Astrocyte of the cerebellum (primary cell): ENCODE measurements at regions not wholly inside any gene's neighbourhood (a gene's known extent, or its start where the extent isn't known, plus 50 kb on each side); places are given as distances from the start of the nearest gene placed in this dataset.
"Not testable (repeated sequence)": the region's sequence is repeated elsewhere in the genome, so short reads cannot be mapped to it uniquely, and the experiment has no call there.

Experiments used
- DNase-seq: peaks from one replicate; pipeline ENCODE4 v3.0.0-alpha.2; 2011; ENCODE audit warnings: low read depth
- H3K4me3 ChIP-seq: 2 replicates; pipeline ENCODE4 v1.5.1; 2011; ENCODE audit warnings: mild to moderate bottlenecking, low read depth, low read length, moderate library complexity
- CTCF ChIP-seq: IDR thresholded peaks from 2 replicates; pipeline ENCODE4 v1.5.1; 2012; ENCODE audit warnings: low read length, low read depth, moderate library complexity, mild to moderate bottlenecking; ENCODE audit errors: missing control alignments
- in situ Hi-C: cut with HindIII; loops from 2 replicates; pipeline ENCODE4 v1.10.0; 2017; ENCODE audit warnings: low sequenced_read_pairs

- in situ Hi-C loops: no loop called here
- no peak overlapping the region for H3K4me3 ChIP-seq
- TF ChIP-seq CTCF: no peak
- no peak for DNase-seq
Measured at GRCh38 chr13:30520571-30520970, 54.8 kb upstream of the HMGB1 start.

GRCh38 chr13:30523211-30523610 is 57.5 kb upstream of the HMGB1 start:
- no peak for DNase-seq
- in situ Hi-C loops: no loop called here
- no peak overlapping the region for H3K4me3 ChIP-seq
- no peak for TF ChIP-seq CTCF

- DNase-seq, H3K4me3 ChIP-seq, in situ Hi-C loops: not testable (repeated sequence)
Measured at GRCh38 chr13:30523817-30524216, 58.1 kb upstream of the HMGB1 start.

- DNase-seq, in situ Hi-C loops, H3K4me3 ChIP-seq: not testable (repeated sequence)
Measured at GRCh38 chr13:30525212-30525611, 59.5 kb upstream of the HMGB1 start.

- in situ Hi-C loops: no loop called here
- no peak for DNase-seq
- TF ChIP-seq CTCF: no peak
- H3K4me3 ChIP-seq: no peak overlapping the region
Measured at GRCh38 chr13:30526612-30527495, 61.1 kb upstream of the HMGB1 start.

GRCh38 chr13:30529085-30529834 is 63.5 kb upstream of the HMGB1 start:
- in situ Hi-C loops: no loop called here
- no peak for DNase-seq
- no peak for TF ChIP-seq CTCF
- H3K4me3 ChIP-seq: no peak overlapping the region

GRCh38 chr13:30535046-30535445 is 69.3 kb upstream of the HMGB1 start:
- no peak for TF ChIP-seq CTCF
- no peak for DNase-seq
- in situ Hi-C loops: no loop called here
- H3K4me3 ChIP-seq: no peak overlapping the region
